ENCODE measurements at regions not wholly inside any gene's neighbourhood (a gene's known extent, or its start where the extent isn't known, plus 50 kb on each side); places are given as distances from the start of the nearest gene placed in this dataset.

- TF ChIP-seq CTCF (IDR thresholded peaks at IDR 0.05) = no peak
- TF ChIP-seq POLR2A (IDR thresholded peaks at IDR 0.05) = no peak
These were observed 881.7 kb downstream of the MCTP2 start for GRCh38 chr15:95113041-95113440.
